NB4 (cell line): ENCODE measurements at regions not wholly inside any gene's neighbourhood (a gene's known extent, or its start where the extent isn't known, plus 50 kb on each side); places are given as distances from the start of the nearest gene placed in this dataset.
"Not testable (repeated sequence)": the region's sequence is repeated elsewhere in the genome, so short reads cannot be mapped to it uniquely, and the experiment has no call there.

Source experiments
- DNase-seq: peaks from one replicate; pipeline ENCODE4 v3.0.0; 2010; ENCODE audit warnings: low read depth
- H3K4me3 ChIP-seq: one replicate; pipeline ENCODE4 v1.5.1; 2011; ENCODE audit warnings: mild to moderate bottlenecking, low read depth, low read length, moderate library complexity
- MAX ChIP-seq: IDR thresholded peaks from 2 replicates; pipeline ENCODE4 v1.6.1; 2011; ENCODE audit warnings: low read depth, low read length
- MYC ChIP-seq: IDR thresholded peaks from 2 replicates; pipeline ENCODE4 v1.6.1; 2011; ENCODE audit warnings: low read depth, low read length
- POLR2A ChIP-seq: IDR thresholded peaks from 2 replicates; pipeline ENCODE4 v1.6.1; 2011; ENCODE audit warnings: mild to moderate bottlenecking; ENCODE audit not compliant: insufficient read length; ENCODE audit errors: extremely low read depth
- TF ChIP-seq, protein P1 (sequence below): IDR thresholded peaks from one replicate; pipeline ENCODE4 v1.5.1; 2012; ENCODE audit warnings: low read depth, low read length

DNA sequence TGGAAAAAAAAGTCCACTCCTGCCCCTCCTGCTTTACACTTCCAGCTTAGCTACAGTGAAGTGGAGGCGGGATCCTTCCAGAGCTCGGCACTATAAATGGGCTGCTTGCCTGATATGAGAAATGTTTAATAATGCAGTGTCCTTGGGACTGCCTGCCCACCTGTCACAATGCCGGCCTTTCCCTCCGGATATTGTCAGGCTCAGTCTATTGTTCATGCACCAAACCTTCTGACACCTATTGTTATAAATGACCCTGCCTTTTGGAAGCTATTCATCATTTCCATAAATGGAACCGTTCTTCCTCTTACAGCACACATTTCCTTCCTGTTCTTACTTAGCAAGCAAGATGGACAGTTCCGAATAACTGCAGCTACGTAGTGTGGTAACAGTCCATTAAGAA, 146.3 kb downstream of the DMAC1 start:
- DNase-seq: no peak
- H3K4me3 ChIP-seq: no peak overlapping the region
- TF ChIP-seq, protein P1, sequence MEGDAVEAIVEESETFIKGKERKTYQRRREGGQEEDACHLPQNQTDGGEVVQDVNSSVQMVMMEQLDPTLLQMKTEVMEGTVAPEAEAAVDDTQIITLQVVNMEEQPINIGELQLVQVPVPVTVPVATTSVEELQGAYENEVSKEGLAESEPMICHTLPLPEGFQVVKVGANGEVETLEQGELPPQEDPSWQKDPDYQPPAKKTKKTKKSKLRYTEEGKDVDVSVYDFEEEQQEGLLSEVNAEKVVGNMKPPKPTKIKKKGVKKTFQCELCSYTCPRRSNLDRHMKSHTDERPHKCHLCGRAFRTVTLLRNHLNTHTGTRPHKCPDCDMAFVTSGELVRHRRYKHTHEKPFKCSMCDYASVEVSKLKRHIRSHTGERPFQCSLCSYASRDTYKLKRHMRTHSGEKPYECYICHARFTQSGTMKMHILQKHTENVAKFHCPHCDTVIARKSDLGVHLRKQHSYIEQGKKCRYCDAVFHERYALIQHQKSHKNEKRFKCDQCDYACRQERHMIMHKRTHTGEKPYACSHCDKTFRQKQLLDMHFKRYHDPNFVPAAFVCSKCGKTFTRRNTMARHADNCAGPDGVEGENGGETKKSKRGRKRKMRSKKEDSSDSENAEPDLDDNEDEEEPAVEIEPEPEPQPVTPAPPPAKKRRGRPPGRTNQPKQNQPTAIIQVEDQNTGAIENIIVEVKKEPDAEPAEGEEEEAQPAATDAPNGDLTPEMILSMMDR: no peak
- TF ChIP-seq MYC: no peak
- TF ChIP-seq MAX: no peak
- TF ChIP-seq POLR2A: no peak

DNA sequence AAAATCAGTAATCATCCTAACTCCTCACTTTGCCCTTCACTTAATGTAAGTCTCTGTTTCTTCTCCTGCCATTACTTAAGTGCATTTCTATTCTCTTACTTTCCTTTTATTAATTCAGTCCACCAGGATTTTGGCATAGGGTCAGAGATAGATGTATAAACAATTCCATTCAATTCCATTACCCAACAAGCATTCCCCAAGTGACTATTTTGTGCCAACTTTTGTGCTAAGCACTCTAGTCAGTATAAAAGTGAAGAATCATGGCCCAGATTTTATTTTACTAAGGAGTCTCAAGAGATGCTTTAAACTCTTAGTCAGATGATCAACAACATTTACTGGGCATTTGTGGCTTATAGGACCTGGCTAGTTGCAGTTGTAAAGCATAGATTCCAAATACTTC, 159.3 kb downstream of the DMAC1 start:
- no peak for DNase-seq
- TF ChIP-seq POLR2A: no peak
- no peak for TF ChIP-seq MYC
- no peak for TF ChIP-seq MAX
- TF ChIP-seq, protein P1: no peak
- no peak overlapping the region for H3K4me3 ChIP-seq

DNA sequence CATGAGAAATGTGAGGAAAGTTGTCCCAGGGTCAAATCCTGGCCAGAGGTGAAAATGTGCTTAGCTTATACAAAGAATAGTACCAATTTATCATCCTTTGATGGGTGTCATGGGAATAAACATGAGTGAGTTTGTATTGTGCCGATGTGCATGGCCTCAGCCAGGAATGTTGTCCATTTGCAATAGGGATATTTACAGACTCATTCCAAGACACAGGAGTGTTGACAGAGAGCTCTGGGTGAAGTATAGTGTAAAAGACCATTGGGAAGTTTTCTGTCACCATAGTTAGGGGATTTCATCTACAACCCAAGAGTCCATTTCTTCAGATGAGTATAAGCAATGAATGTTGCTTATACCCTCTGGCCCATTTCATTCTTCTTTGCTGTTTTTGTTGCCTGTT, 160.1 kb downstream of the DMAC1 start:
- no peak for DNase-seq
- H3K4me3 ChIP-seq: no peak overlapping the region
- TF ChIP-seq POLR2A (no peak), MAX (no peak), MYC (no peak)
- TF ChIP-seq, protein P1: no peak

- TF ChIP-seq POLR2A (no peak), MAX (no peak), MYC (no peak)
- TF ChIP-seq, protein P1: no peak
- no peak overlapping the region for H3K4me3 ChIP-seq
- DNase-seq: no peak
Observed at GRCh38 chr9:7636838-7637467, 162.6 kb downstream of the DMAC1 start.

DNA sequence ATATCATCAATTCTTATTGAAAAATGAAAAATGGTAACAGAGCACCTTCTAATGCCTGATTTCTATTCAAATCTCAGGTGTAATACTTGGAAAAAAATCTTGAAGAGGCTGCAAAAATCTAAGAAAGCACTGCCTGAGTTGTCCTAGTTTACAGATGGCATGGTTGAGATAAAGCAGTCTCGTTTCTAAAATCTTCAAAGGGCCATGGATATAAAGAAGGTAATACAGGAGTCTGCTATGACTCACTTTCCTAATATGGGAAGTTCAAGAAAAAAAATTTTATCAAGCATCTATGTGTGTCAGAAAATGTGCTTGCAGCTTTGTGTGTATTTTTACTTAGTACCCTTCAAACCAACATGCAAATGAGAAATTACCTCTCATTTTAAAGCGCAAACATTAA, 163.3 kb downstream of the DMAC1 start:
- no peak overlapping the region for H3K4me3 ChIP-seq
- TF ChIP-seq POLR2A (no peak), MYC (no peak), MAX (no peak)
- TF ChIP-seq, protein P1: no peak
- no peak for DNase-seq

- not testable (repeated sequence) for H3K4me3 ChIP-seq, DNase-seq
Observed at GRCh38 chr9:7626571-7627029, 173.0 kb downstream of the DMAC1 start.
